HG03469 (cell line): ENCODE measurements at regions not wholly inside any gene's neighbourhood (a gene's known extent, or its start where the extent isn't known, plus 50 kb on each side); places are given as distances from the start of the nearest gene placed in this dataset.

Source experiments
- ATAC-seq: cut with Tn5 transposase; IDR thresholded peaks from one replicate; pipeline ENCODE4 v1.9.1; 2021; ENCODE audit warnings: mild to moderate bottlenecking, moderate library complexity, moderate number of reproducible peaks; ENCODE audit not compliant: unreplicated experiment

GRCh38 chr3:13210221-13210975 lies 137.2 kb upstream of the IQSEC1 start:
- no peak for ATAC-seq

DNA sequence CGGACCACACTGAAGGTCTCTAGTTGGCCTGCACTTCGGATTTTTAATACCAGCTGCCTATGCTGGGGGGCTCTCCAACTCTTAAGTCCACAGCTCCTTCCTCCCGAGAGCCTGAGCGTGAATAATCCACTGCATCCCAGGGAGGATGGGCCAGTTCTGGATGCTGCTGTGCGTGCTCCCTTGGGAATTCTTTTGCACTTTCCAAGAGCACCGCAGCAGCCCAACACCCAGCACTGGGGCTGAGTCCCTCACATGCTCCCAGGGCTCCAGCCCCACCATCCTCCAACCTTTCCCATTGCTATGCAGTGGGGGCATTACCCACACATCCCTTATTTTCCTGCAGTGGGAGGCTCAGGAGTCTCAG lies 136.4 kb upstream of the IQSEC1 start:
- ATAC-seq, result no peak

- ATAC-seq, result no peak
Observed at GRCh38 chr3:13208706-13209633, 135.7 kb upstream of the IQSEC1 start.

GRCh38 chr3:13207975-13208705 lies 134.9 kb upstream of the IQSEC1 start:
- no peak for ATAC-seq

GRCh38 chr3:13207578-13207922 lies 134.3 kb upstream of the IQSEC1 start:
- ATAC-seq, result no peak

DNA sequence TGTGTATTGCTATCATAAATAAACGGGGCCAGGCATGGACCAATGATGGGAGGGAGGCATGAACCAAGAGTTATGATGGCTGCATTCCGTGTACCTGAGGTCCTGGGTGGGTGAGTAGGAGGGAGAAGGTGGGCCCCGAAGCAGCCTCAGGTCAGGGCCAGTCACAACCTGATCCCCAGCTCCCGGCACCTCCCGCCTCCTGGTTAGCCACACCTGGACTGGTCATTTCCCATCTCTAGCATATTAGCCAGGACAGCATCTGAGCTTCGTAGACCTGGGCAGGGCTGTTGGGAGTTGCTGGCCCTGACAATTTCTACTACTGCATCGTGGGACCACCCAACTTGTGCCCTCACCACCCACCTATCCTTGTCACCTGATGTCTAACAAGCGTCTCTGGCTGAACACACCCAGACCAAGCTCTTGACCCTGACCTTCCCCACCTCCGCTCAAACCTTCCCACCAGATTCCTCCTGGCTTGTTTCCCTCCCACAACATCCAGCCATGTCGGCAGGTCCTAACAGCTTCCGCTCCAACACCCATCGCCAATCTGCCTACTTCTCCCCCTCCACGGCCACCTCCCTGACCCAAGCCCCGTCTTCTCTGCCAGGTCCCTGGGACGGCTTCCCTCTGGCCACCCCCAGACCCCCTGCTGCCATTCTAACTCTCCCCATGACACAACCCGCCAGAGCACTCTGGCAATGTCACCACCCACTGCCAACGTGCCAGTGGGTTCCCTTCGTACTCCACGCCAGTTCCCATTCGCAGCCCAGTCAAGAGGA lies 133.8 kb upstream of the IQSEC1 start:
- ATAC-seq, result no peak

DNA sequence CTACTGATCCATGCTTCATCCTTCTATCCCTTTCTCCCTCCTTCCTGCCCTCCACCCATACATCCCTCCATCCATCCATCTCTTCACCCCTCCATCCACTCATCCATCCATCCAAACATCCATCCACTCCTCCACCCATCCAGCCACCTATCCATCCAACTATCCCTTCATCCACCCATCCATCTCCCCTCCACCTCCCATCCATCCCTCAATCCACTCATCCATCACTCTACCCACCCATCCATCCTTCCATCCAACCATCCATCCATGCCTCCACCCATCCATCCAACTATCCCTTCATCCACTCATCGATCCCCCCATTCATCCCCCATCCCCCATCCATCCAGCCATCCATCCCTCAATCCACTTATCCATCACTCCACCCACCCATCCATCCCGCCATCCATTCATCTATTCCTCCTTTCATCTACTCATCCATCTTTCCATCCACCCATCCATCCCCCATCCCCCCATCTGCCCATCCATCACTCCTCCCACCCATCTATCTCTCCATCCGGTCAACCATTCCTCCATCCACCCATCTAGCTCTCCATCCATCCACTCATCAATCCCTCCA lies 132.4 kb upstream of the IQSEC1 start:
- no peak for ATAC-seq

DNA sequence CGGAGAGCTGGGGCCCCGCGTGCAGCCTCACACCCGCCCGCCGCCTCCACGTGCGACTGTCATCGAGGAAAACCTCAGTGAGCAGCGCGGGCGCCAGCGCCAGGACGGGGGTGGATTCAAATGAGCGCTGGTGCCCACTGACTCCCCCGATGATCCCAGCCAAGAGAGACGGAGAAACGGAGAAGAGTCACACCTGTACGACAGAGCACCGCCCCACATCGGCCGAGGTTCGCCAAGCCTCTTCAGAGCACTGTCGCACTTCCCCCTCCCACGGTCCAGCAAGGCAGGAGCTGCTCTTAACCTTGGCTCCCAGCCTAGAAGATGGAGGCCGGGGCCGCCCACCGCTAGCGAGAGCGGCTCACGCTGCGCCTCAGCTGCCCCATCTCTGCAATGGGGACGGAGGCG lies 130.9 kb upstream of the IQSEC1 start:
- no peak for ATAC-seq

- no peak for ATAC-seq
Observed at GRCh38 chr3:13203398-13204176, 130.4 kb upstream of the IQSEC1 start.

DNA sequence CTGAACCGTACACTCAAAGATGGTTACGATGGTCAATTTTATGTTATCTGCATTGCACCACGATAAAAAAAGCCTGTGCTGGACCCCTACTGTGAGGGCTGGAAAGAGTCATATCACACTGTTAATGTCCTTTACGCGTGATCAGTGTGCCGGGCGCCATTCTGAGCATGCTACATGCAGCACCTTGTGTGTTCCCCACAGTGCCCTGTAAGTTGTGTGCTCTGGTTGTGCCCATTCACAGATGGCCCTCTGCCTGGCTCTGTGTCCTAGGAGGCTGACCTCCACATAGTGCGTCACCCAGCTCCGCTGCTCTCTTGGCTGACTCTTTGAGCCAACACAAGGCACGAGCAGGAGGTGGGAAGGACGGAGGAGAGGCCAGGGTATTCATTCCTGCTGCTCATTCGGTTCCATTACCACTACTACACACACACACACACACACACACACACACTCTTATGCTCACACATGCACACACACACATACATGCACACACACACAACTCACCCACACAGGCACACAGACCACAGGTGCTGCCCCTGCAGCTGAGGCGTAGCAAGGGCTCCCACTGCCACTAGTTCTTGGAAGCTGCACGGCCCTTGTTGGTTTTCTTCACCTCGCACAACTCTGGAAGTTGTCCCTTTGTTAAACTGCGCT lies 129.6 kb upstream of the IQSEC1 start:
- ATAC-seq, result no peak

DNA sequence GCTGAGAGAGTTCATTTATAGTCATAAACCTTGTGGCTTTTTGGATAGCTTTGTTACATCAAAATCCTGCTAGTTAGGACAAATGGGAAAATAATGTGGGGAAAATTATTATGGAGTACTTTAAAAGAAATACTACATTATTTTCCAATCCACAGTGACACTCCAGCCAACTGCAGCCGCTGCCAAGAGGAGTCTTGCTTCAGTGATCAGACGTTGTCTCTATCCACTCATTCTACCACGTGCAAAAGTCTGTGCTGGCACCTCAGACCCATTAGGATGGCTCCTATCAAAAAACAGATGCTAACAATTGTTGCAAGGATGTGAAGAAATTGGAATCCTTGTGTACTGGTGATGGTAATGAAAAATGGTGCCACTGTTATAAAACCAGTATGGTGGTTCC lies 128.6 kb upstream of the IQSEC1 start:
- no peak for ATAC-seq

- no peak for ATAC-seq
Observed at GRCh38 chr3:13200946-13201345, 127.7 kb upstream of the IQSEC1 start.

DNA sequence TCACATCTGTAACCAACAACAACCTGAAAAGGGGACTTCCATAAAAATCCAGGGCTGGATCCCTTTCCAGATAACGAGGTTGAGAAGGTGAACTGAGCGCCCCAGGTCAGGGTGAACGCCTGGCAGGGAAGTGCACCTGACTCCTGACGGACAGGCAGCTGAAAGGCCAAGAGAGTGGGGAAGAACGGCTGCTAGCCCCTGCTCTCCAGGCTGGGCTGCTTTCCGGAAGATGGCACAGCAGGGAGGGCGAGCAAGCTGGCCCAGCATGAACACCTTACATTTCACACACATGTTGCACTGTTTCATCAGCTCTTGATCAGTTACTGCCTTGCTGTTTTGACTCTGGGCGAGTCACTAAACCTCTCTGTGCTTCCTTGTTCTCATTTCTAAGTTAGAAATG lies 127.2 kb upstream of the IQSEC1 start:
- ATAC-seq, result no peak

GRCh38 chr3:13199899-13200451 lies 126.7 kb upstream of the IQSEC1 start:
- ATAC-seq, result no peak

DNA sequence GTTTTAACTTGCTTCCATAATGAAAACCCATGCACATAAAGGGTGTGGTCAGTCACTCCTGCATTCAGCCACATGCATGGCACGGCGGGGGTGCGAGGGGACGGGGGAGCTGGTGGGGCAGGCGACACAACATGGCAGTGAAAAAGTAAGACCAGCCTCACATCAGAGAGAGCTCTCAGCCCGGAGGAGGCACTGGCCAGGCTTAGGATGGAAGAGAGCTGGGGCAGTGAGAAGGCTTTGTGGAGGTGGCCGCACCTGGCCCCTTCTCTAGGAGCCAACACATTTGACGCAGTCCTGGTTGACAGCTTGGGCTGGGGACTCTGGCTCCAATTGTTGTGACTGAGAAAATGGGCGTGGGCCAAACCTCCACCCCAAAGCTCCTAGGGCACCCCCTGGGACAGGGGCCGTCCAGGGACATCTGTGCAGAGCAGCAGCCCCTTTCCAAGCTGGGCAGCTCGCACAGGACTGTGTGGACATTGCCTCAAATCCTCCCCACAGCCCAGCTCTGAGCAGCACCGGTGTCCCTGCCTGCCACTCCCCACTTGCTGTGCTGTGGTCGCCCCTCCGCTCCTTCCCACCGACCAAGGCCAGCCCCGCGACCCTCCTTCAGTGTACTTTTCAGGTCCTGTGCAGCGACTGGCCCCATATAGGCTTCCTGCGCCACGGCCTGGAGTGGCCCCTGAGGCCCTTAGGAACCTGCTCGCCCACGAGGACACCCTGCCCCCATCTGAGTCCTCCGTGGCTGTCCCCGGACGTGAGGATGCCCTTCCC lies 126.0 kb upstream of the IQSEC1 start:
- no peak for ATAC-seq

GRCh38 chr3:13198264-13198879 lies 125.1 kb upstream of the IQSEC1 start:
- ATAC-seq, result no peak

GRCh38 chr3:13197795-13198194 lies 124.6 kb upstream of the IQSEC1 start:
- ATAC-seq, result no peak

- no peak for ATAC-seq
Observed at GRCh38 chr3:13197281-13197680, 124.1 kb upstream of the IQSEC1 start.
